Endothelial cell of umbilical vein (primary cell): ENCODE measurements at regions not wholly inside any gene's neighbourhood (a gene's known extent, or its start where the extent isn't known, plus 50 kb on each side); places are given as distances from the start of the nearest gene placed in this dataset.

Experiments
- BruUV-seq: library from RNA; stranded (reverse); fragments of 400-500 nt; replicated peaks from 2 replicates; lab custom pipeline; 2021; lab: Mats Ljungman, UMichigan
- CTCF ChIA-PET: fragments of 300-600, 350-600 bp; sonication (Branson Sonifier 250); formaldehyde crosslinking; loops from one replicate; lab custom pipeline; 2021; ENCODE audit warnings: antibody characterized with exemption, inconsistent platforms; lab: Charles Lee
- POLR2A ChIA-PET: fragments of 300-600, 350-600 bp; sonication (Branson Sonifier 250); formaldehyde crosslinking; loops from one replicate; lab custom pipeline; 2021; ENCODE audit warnings: antibody characterized with exemption, inconsistent platforms; lab: Charles Lee
- DNase-seq: peaks from one replicate; pipeline ENCODE4 v3.0.0-alpha.2; 2011; ENCODE audit warnings: low read depth, low spot score
- FAIRE-seq: peaks from 2 replicates; lab custom pipeline; 2011; peaks lifted over from hg19 to GRCh38; lab: Jason Lieb, UNC
- H2AFZ ChIP-seq: 2 replicates; pipeline ENCODE4 v1.6.0; 2012; ENCODE audit warnings: low read depth, low read length, control low read depth, inconsistent platforms
- H3K27ac ChIP-seq: 2 replicates; pipeline ENCODE4 v1.5.1; 2011; ENCODE audit warnings: low read depth, mild to moderate bottlenecking, control low read depth, low read length, moderate library complexity; ENCODE audit not compliant: insufficient read depth
- H3K27me3 ChIP-seq, 2 experiments: 2 replicates each; pipeline versions ENCODE4 v1.6.0 to v1.6.1; 2011; ENCODE audit warnings: low read length in 2 of 2, mixed read lengths in 1 of 2; ENCODE audit not compliant: control insufficient read depth in 2 of 2, insufficient read depth in 2 of 2
- H3K36me3 ChIP-seq, 2 experiments: 2 replicates in 1 of 2; 3 replicates in 1 of 2; pipeline ENCODE4 v1.5.1; 2011; ENCODE audit warnings: low read length in 2 of 2, mild to moderate bottlenecking in 1 of 2, moderate library complexity in 1 of 2; ENCODE audit not compliant: control insufficient read depth in 2 of 2, insufficient read depth in 2 of 2; ENCODE audit errors: extremely low read depth in 1 of 2
- H3K4me1 ChIP-seq: 3 replicates; pipeline ENCODE4 v1.5.1; 2011; ENCODE audit warnings: mild to moderate bottlenecking, low read length; ENCODE audit not compliant: control insufficient read depth, insufficient read depth; ENCODE audit errors: extremely low read depth
- H3K4me2 ChIP-seq: 2 replicates; pipeline ENCODE4 v1.6.1; 2011; ENCODE audit warnings: low read length, control low read depth, mixed read lengths; ENCODE audit not compliant: insufficient read depth
- H3K4me3 ChIP-seq, 3 experiments: fragments of 200-600 bp in 1 of 3; sonication (generic), shearing (Covaris generic) in 1 of 3; replicated peaks in 1 of 3; 2 replicates each; pipeline ENCODE4 v1.5.1; 2011 to 2016; ENCODE audit warnings: control low read depth in 3 of 3, low read length in 3 of 3, mild to moderate bottlenecking in 2 of 3, inconsistent platforms in 1 of 3, low read depth in 1 of 3, moderate library complexity in 1 of 3; ENCODE audit not compliant: insufficient read depth in 1 of 3
- H3K79me2 ChIP-seq: 2 replicates; pipeline ENCODE4 v1.6.0; 2012; ENCODE audit warnings: low read length, inconsistent platforms; ENCODE audit not compliant: control insufficient read depth, insufficient read depth
- H3K9ac ChIP-seq: replicated peaks from 2 replicates; pipeline ENCODE3; 2011; ENCODE audit warnings: low read length, control low read depth; ENCODE audit not compliant: insufficient read depth; ENCODE audit errors: extremely low read depth
- H3K9me1 ChIP-seq: replicated peaks from 3 replicates; pipeline ENCODE4 v1.6.0; 2011; ENCODE audit warnings: mild to moderate bottlenecking, low read length; ENCODE audit not compliant: control insufficient read depth, insufficient read depth; ENCODE audit errors: extremely low read depth
- H3K9me3 ChIP-seq: replicated peaks from 2 replicates; pipeline ENCODE4 v1.5.1; 2012; ENCODE audit warnings: low read length, inconsistent platforms; ENCODE audit not compliant: control insufficient read depth, insufficient read depth
- H4K20me1 ChIP-seq: replicated peaks from 2 replicates; pipeline ENCODE3; 2011; ENCODE audit warnings: mild to moderate bottlenecking, low read length; ENCODE audit not compliant: control insufficient read depth, insufficient read depth; ENCODE audit errors: extremely low read depth
- FOS ChIP-seq: IDR thresholded peaks from 2 replicates; pipeline ENCODE4 v1.6.1; 2011; ENCODE audit warnings: mild to moderate bottlenecking, low read length, moderate library complexity, borderline replicate concordance; ENCODE audit not compliant: insufficient read depth
- GATA2 ChIP-seq: IDR thresholded peaks from 2 replicates; pipeline ENCODE4 v1.7.0; 2011; ENCODE audit warnings: low read depth, mild to moderate bottlenecking, moderate library complexity, mixed read lengths, low read length; ENCODE audit not compliant: insufficient read length, insufficient read depth
- MYC ChIP-seq: IDR thresholded peaks from one replicate; pipeline ENCODE4 v1.6.1; 2011; ENCODE audit warnings: mild to moderate bottlenecking, low read depth, low read length
- POLR2A ChIP-seq: IDR thresholded peaks from 2 replicates; pipeline ENCODE4 v1.6.1; 2012; ENCODE audit warnings: low read depth, mild to moderate bottlenecking, control low read depth, low read length
- POLR2AphosphoS5 ChIP-seq: IDR thresholded peaks from 2 replicates; pipeline ENCODE4 v1.6.1; 2012; ENCODE audit warnings: low read depth, mild to moderate bottlenecking, control low read depth, low read length, moderate library complexity; ENCODE audit not compliant: insufficient read depth
- dilution Hi-C: fragments of 300-500 bp; cut with MboI; formaldehyde crosslinking; loops from one replicate; pipeline ENCODE4 v1.15.0; 2019; ENCODE audit warnings: low sequenced_read_pairs; ENCODE audit not compliant: extremely low pct_ligation_motif_present
- intact Hi-C: fragments of 100-400 bp; cut with micrococcal nuclease; formaldehyde crosslinking; loops from one replicate; pipeline ENCODE4 v1.10.0; 2022
- TF ChIP-seq, protein P1 (sequence below), 2 donors: IDR thresholded peaks; 1 replicate in 1 of 2; 2 replicates in 1 of 2; pipeline ENCODE4 v1.5.1; 2011; ENCODE audit warnings: low read length in 2 of 2, mild to moderate bottlenecking in 2 of 2, moderate library complexity in 2 of 2, control low read depth in 1 of 2, inconsistent platforms in 1 of 2, low read depth in 1 of 2; ENCODE audit not compliant: insufficient read depth in 1 of 2; ENCODE audit errors: extremely low read depth in 1 of 2

DNA sequence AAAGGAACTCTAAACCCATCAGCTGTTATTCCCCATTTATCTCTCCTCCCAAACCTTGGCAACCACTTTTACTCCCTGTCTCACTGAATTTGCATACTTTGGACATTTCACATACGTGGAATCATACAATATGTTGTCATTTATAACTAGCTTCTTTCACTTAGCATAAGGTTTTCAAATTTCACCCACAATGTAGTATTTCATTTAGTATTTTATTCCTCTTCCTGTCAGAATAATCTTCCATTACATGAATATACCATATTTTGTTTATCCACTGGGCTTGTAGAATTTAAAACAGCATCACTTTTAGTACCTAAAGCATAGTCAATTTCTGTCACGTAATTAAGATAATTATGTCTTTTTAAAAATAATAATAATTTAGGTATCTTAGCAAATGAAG lies 55.5 kb upstream of the POU2F1 start:
- CTCF ChIA-PET: no interaction called here
- H3K4me1 ChIP-seq: no peaks in the 10 kb centered on the region
- no peak overlapping the region for H3K4me3 ChIP-seq
- H3K79me2 ChIP-seq: no peaks in the 10 kb centered on the region
- no peak overlapping the region for H3K27ac ChIP-seq
- DNase-seq (no peak), FAIRE-seq (no peak)
- POLR2A ChIA-PET: no interaction called here
- H3K27me3 ChIP-seq: peaks cover 1 to 13% of the 10 kb centered on the region in 2 experiments
- no peaks in the 10 kb centered on the region for H3K9me3 ChIP-seq
- H2AFZ ChIP-seq: no peak overlapping the region
- no peaks in the 10 kb centered on the region for H4K20me1 ChIP-seq
- TF ChIP-seq, protein P1, sequence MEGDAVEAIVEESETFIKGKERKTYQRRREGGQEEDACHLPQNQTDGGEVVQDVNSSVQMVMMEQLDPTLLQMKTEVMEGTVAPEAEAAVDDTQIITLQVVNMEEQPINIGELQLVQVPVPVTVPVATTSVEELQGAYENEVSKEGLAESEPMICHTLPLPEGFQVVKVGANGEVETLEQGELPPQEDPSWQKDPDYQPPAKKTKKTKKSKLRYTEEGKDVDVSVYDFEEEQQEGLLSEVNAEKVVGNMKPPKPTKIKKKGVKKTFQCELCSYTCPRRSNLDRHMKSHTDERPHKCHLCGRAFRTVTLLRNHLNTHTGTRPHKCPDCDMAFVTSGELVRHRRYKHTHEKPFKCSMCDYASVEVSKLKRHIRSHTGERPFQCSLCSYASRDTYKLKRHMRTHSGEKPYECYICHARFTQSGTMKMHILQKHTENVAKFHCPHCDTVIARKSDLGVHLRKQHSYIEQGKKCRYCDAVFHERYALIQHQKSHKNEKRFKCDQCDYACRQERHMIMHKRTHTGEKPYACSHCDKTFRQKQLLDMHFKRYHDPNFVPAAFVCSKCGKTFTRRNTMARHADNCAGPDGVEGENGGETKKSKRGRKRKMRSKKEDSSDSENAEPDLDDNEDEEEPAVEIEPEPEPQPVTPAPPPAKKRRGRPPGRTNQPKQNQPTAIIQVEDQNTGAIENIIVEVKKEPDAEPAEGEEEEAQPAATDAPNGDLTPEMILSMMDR (IDR thresholded peaks at IDR 0.05; ENCODE audit: extremely low read depth in 1 of 2, insufficient read depth in 1 of 2, low read depth in 1 of 2, low read length in 2 of 2): no peak
- TF ChIP-seq GATA2: no peak
- TF ChIP-seq FOS: no peak
- no peak for TF ChIP-seq MYC
- TF ChIP-seq POLR2A: no peak
- TF ChIP-seq POLR2AphosphoS5: no peak
- no peaks in the 10 kb centered on the region for H3K36me3 ChIP-seq
- H3K9ac ChIP-seq: no peak overlapping the region
- no peak overlapping the region for H3K4me2 ChIP-seq
- no TSS peak for BruUV-seq
- H3K9me1 ChIP-seq: no peaks in the 10 kb centered on the region
- dilution Hi-C loops (no loop called here), intact Hi-C loops (no loop called here)
